IMR-90 (cell line): ENCODE measurements at regions not wholly inside any gene's neighbourhood (a gene's known extent, or its start where the extent isn't known, plus 50 kb on each side); places are given as distances from the start of the nearest gene placed in this dataset.

ENCODE experiments used
- ATAC-seq: fragments of 200-7000 bp; cut with Tn5 transposase; 2 replicates; pipeline ENCODE4 v1.9.1; 2020; ENCODE audit warnings: low read depth, mild to moderate bottlenecking, moderate library complexity
- BruUV-seq: library from RNA; stranded (reverse); fragments of 400-500 nt; replicated peaks from 2 replicates; lab custom pipeline; 2021; lab: Mats Ljungman, UMichigan
- CTCF ChIA-PET: fragments of 300-600 bp; formaldehyde crosslinking; extraction: SDS; loops from one replicate; lab custom pipeline; 2021; ENCODE audit warnings: antibody characterized with exemption; lab: Yijun Ruan, JAX
- POLR2A ChIA-PET: fragments of 300-600 bp; sonication (Branson Sonifier 250); formaldehyde crosslinking; loops from one replicate; lab custom pipeline; 2022; ENCODE audit warnings: antibody characterized with exemption; ENCODE audit not compliant: unreplicated experiment; lab: Charles Lee
- DNase-seq: peaks from one replicate; pipeline ENCODE4 v3.0.0; 2013
- H2AFZ ChIP-seq: replicated peaks from 2 replicates; pipeline ENCODE3; 2013; ENCODE audit warnings: low read length, mild to moderate bottlenecking; ENCODE audit not compliant: poor library complexity
- H2AK5ac ChIP-seq: 2 replicates; pipeline ENCODE4 v1.6.1; 2013; ENCODE audit warnings: low read depth, low read length, inconsistent platforms
- H2AK9ac ChIP-seq: replicated peaks from 2 replicates; pipeline ENCODE3; 2013; ENCODE audit warnings: mild to moderate bottlenecking, low read depth, low read length, moderate library complexity; ENCODE audit not compliant: poor library complexity
- H2BK120ac ChIP-seq: 2 replicates; pipeline ENCODE4 v1.6.1; 2013; ENCODE audit warnings: low read depth, low read length, inconsistent platforms
- H2BK15ac ChIP-seq: 3 replicates; pipeline ENCODE4 v1.6.1; 2013; ENCODE audit warnings: low read depth, low read length, inconsistent platforms
- H2BK20ac ChIP-seq: 2 replicates; pipeline ENCODE4 v1.6.1; 2013; ENCODE audit warnings: low read depth, mild to moderate bottlenecking, inconsistent platforms, low read length, moderate library complexity
- H2BK5ac ChIP-seq: 2 replicates; pipeline ENCODE4 v1.6.1; 2013; ENCODE audit warnings: mild to moderate bottlenecking, low read depth, low read length, inconsistent platforms; ENCODE audit not compliant: poor library complexity, severe bottlenecking
- H3K14ac ChIP-seq: replicated peaks from 2 replicates; pipeline ENCODE4 v1.6.1; 2013; ENCODE audit warnings: low read depth, low read length, inconsistent platforms
- H3K18ac ChIP-seq: 2 replicates; pipeline ENCODE4 v1.6.1; 2013; ENCODE audit warnings: low read depth, low read length, control low read depth
- H3K23ac ChIP-seq: 2 replicates; pipeline ENCODE4 v1.6.1; 2013; ENCODE audit warnings: low read depth, low read length, inconsistent platforms
- H3K27ac ChIP-seq: 2 replicates; pipeline ENCODE4 v1.5.1; 2013; ENCODE audit warnings: mild to moderate bottlenecking, control low read depth, low read length; ENCODE audit not compliant: insufficient read depth
- H3K27me3 ChIP-seq: 2 replicates; pipeline ENCODE4 v1.6.1; 2013; ENCODE audit warnings: low read length; ENCODE audit not compliant: control insufficient read depth, insufficient read depth
- H3K36me3 ChIP-seq: 2 replicates; pipeline ENCODE4 v1.6.1; 2013; ENCODE audit warnings: low read length, mixed read lengths; ENCODE audit not compliant: control insufficient read depth, insufficient read depth
- H3K4ac ChIP-seq: 2 replicates; pipeline ENCODE4 v1.6.1; 2013; ENCODE audit warnings: low read depth, low read length, inconsistent platforms
- H3K4me1 ChIP-seq: 2 replicates; pipeline ENCODE4 v1.6.1; 2013; ENCODE audit warnings: low read length, mixed read lengths; ENCODE audit not compliant: control insufficient read depth, insufficient read depth
- H3K4me2 ChIP-seq: 2 replicates; pipeline ENCODE4 v1.6.1; 2013; ENCODE audit warnings: low read depth, mild to moderate bottlenecking, control low read depth, low read length, moderate library complexity
- H3K4me3 ChIP-seq: 2 replicates; pipeline ENCODE4 v1.5.1; 2013; ENCODE audit warnings: low read depth, mild to moderate bottlenecking, control low read depth, low read length, moderate library complexity; ENCODE audit not compliant: insufficient read depth
- H3K56ac ChIP-seq: 2 replicates; pipeline ENCODE4 v1.6.1; 2013; ENCODE audit warnings: low read length, inconsistent platforms; ENCODE audit not compliant: insufficient read depth; ENCODE audit errors: extremely low read depth
- H3K79me1 ChIP-seq, 2 experiments: 2 replicates each; pipeline ENCODE4 v1.6.1; 2013; ENCODE audit warnings: low read length in 2 of 2, inconsistent platforms in 1 of 2, low read depth in 1 of 2
- H3K9ac ChIP-seq: 2 replicates; pipeline ENCODE4 v1.6.1; 2013; ENCODE audit warnings: low read depth, low read length, control low read depth
- H3K9me1 ChIP-seq: 2 replicates; pipeline ENCODE4 v1.6.1; 2013; ENCODE audit warnings: low read length, inconsistent platforms; ENCODE audit not compliant: insufficient read depth
- H3K9me3 ChIP-seq: 2 replicates; pipeline ENCODE4 v1.6.1; 2013; ENCODE audit warnings: low read length; ENCODE audit not compliant: control insufficient read depth, insufficient read depth
- H4K20me1 ChIP-seq: 2 replicates; pipeline ENCODE4 v1.6.1; 2013; ENCODE audit warnings: low read length, inconsistent platforms; ENCODE audit not compliant: insufficient read depth
- H4K5ac ChIP-seq: 2 replicates; pipeline ENCODE4 v1.6.1; 2013; ENCODE audit warnings: mild to moderate bottlenecking, low read depth, low read length, control low read depth
- H4K8ac ChIP-seq, 2 experiments: 2 replicates each; pipeline ENCODE4 v1.6.1; 2013; ENCODE audit warnings: low read depth in 2 of 2, low read length in 2 of 2, control low read depth in 1 of 2, inconsistent platforms in 1 of 2
- H4K91ac ChIP-seq: 2 replicates; pipeline ENCODE4 v1.6.1; 2013; ENCODE audit warnings: low read depth, low read length, inconsistent platforms; ENCODE audit not compliant: insufficient read depth
- BHLHE40 ChIP-seq: fragments of 150-350 bp; IDR thresholded peaks from 2 replicates; pipeline ENCODE4 v1.6.1; 2016; ENCODE audit warnings: mild to moderate bottlenecking, low read depth, low read length
- CTCF ChIP-seq: conservative IDR thresholded peaks from 2 replicates; pipeline ENCODE4 v1.5.1; 2012; ENCODE audit warnings: mild to moderate bottlenecking, low read depth, low read length, improper control_type of control experiment
- FOS ChIP-seq: fragments of 150-350 bp; IDR thresholded peaks from 2 replicates; pipeline ENCODE4 v1.6.1; 2016; ENCODE audit warnings: low read depth, low read length
- MXI1 ChIP-seq: IDR thresholded peaks from 2 replicates; pipeline ENCODE4 v1.6.1; 2012; ENCODE audit warnings: low read depth, mild to moderate bottlenecking, low read length, moderate library complexity, borderline replicate concordance
- POLR2A ChIP-seq: IDR thresholded peaks from 2 replicates; pipeline ENCODE4 v1.6.1; 2012; ENCODE audit warnings: mild to moderate bottlenecking, low read depth, low read length
- SMC3 ChIP-seq: fragments of 150-350 bp; IDR thresholded peaks from 2 replicates; pipeline ENCODE4 v1.6.1; 2016; ENCODE audit warnings: low read depth, mild to moderate bottlenecking, antibody characterized with exemption, low read length, moderate library complexity
- USF2 ChIP-seq: fragments of 150-350 bp; IDR thresholded peaks from 2 replicates; pipeline ENCODE4 v1.6.1; 2017; ENCODE audit warnings: mild to moderate bottlenecking, antibody characterized with exemption, low read length, low read depth
- WGBS, 2 experiments: methylation state at CpG; one replicate each; pipeline versions ENCODE4 v1.1.5 to v1.1.7; 2013; ENCODE audit warnings: missing lambda C conversion rate in 2 of 2; ENCODE audit not compliant: insufficient read length in 1 of 2; ENCODE audit errors: extremely low coverage in 2 of 2; 5-methylcytosine and 5-hydroxymethylcytosine counted together
- dilution Hi-C: fragments of 300-500 bp; cut with HindIII; formaldehyde crosslinking; loops from one replicate; pipeline ENCODE4 v1.14.3; 2018; ENCODE audit warnings: low sequenced_read_pairs; ENCODE audit not compliant: unreplicated experiment
- in situ Hi-C: fragments of 300-500 bp; cut with MboI; formaldehyde crosslinking; loops from 3 replicates; pipeline ENCODE4 v1.14.3; 2019; ENCODE audit warnings: low sequenced_read_pairs, inconsistent platforms, mixed read lengths
- intact Hi-C: fragments of 100-400 bp; cut with micrococcal nuclease; formaldehyde crosslinking; loops from 2 replicates; pipeline ENCODE4 v1.10.0; 2022

- TF ChIP-seq USF2: no peak
Measured at GRCh38 chr4:155599596-155599995, 67.1 kb upstream of the GUCY1A1 start (continued).

- Histone ChIP-seq H3K4me3 (no peak overlapping the region), H3K23ac (no peak overlapping the region), H2AFZ (no peak overlapping the region), H3K4me2 (no peak overlapping the region), H2BK120ac (no peak overlapping the region), H2AK9ac (no peak overlapping the region), H3K9ac (no peak overlapping the region), H4K5ac (no peak overlapping the region), H3K79me1 (no peaks in the 10 kb centered on the region), H2BK20ac (no peak overlapping the region), H4K20me1 (no peaks in the 10 kb centered on the region), H3K4me1 (no peaks in the 10 kb centered on the region), H2BK5ac (no peak overlapping the region), H4K91ac (no peak overlapping the region), H3K14ac (no peak overlapping the region), H4K8ac (no peak overlapping the region), H2AK5ac (no peak overlapping the region), H3K9me1 (no peaks in the 10 kb centered on the region), H3K9me3 (no peaks in the 10 kb centered on the region), H3K27ac (no peak overlapping the region), H2BK15ac (no peak overlapping the region), H3K18ac (no peak overlapping the region), H3K56ac (no peak overlapping the region), H3K27me3 (0 out of 2 replicates have a peak, but pooled peaks cover 2% of the 10 kb centered on the region), H3K36me3 (no peaks in the 10 kb centered on the region), H3K4ac (no peak overlapping the region)
- DNase-seq (no peak), ATAC-seq (no peak)
- ChIA-PET CTCF (no interaction called here), POLR2A (no interaction called here)
- no TSS peak for BruUV-seq
- in situ Hi-C loops: no loop called here
- no CpG with 5 or more reads among the region's 6 CpGs for WGBS, 2 experiments
- intact Hi-C loops: no loop called here
- TF ChIP-seq MXI1 (no peak), USF2 (no peak), POLR2A (no peak), SMC3 (no peak), CTCF (no peak), BHLHE40 (no peak), FOS (no peak)
- dilution Hi-C loops: no loop called here
Measured at GRCh38 chr4:155599085-155599484, 67.6 kb upstream of the GUCY1A1 start.
